Occipital lobe (tissue), 1 donor: ENCODE measurements at regions not wholly inside any gene's neighbourhood (a gene's known extent, or its start where the extent isn't known, plus 50 kb on each side); places are given as distances from the start of the nearest gene placed in this dataset.

ENCODE experiments used
- DNase-seq: peaks from one replicate; lab custom pipeline; 2025; lab: John Stamatoyannopoulos, UW

DNA sequence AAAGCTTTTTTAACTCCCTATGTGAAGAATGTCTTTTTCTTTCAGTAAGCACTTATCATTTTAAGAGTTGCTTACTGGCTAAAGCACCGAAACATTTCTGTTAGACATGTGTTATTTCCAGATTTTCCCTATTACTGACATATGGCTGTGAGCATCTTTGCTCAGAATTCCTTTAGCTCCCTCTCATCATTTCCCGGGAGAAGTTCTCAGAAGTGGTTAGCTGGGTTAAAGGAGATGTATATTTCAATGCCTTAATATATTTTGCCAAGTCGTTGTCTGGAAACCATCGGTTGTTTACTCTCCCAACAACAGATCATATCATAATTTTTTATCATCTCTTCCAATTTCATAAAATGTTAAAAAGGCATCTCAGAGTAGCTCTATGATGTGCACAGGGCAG, 396.5 kb downstream of the OCA2 start:
- DNase-seq = no peak

DNA sequence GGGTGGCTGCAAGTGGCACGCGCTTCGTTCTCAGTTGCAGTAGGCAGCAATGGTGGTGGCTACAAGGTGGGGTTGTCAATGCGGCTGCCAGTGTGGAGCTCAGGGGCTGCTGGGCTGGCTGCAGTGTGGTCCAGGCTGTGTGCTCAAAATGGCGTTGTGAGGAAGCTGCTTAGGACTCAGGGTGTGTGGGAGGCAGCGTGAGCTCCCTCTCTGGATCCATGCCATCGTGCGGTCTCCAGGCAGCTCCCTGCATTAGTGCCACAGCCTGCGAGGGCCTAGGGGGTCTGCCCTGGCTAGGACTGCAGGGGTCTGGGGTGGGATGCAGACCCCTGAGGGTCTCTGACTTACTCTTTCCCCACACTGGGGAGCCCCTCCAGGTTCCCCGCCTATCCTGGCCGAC, 397.2 kb downstream of the OCA2 start:
- DNase-seq = peak; percentile 58

DNA sequence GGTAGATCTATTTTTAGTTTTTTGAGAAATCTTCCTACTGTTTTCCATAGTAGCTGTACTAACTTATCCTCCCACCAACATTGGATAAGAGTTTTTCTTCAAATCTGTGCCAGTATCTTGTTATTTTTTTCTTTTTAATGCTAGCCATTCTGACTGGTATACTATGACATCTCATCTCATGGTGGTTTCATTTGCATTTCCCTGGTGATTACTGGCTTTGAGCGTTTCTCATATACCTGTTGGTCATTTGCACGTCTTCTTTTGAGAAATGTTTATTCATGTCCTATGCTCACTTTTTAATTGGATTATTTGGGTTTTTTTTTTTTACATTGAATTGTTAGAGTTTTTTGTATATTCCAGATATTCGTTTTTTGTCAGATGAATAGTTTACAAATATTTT, 398.1 kb downstream of the OCA2 start:
- DNase-seq = no peak

DNA sequence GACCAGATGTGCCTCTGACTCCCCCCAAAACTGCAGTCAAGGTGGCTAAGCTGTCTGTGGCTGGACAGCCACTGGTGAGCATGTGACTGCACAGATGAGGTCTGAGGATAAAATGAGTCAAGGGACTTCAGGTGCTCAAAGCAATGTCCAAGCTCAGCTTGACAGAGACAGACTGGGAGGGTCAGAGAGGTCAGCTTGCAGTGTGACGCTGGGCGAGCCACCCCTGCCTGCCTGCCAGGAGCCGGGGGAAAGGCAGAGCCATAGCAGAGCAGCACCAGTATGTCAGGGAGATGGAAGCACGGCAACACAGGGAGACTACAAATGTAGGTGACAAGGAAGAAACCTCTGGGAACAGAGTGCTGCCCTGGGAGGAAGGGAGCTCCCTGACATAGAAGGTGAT, 399.4 kb downstream of the OCA2 start:
- DNase-seq = no peak

DNA sequence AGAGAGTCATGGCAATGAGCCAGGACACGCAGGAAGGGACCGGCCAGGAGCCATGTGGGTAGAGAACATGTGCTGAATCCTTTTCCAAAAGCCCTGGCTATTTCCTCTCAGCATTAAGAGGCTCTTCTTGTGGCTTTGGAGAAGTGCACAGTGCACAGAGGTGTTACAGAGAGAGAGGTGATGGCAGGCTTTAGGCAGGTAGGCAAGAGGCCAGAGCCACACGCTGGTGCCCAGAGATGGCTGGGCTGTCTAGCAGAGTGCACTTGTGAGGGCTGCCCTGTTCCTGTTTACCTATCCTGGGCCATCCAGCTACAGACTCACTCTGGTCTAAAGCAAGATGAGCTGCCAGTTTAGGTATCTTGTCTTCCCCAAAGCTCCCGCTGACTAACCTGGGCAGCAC, 402.6 kb downstream of the OCA2 start:
- DNase-seq = no peak

DNA sequence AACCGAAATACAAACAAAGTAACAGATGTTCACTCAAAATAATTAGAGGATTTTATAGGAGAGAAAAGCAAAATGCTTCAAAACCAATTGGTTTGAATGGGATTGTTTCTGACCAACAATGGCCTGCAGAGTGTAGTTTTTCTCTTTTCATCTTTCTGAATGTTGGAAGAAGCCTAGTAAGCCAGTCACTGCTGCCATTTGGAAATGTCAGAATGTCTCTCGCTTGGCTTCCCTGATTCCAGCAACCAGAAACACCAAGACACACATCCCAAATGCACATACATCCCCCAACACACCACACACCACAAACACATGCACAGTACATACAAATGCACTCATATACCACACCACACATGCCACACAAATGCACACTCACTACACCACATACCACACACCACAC, 403.4 kb downstream of the OCA2 start:
- DNase-seq = no peak

DNA sequence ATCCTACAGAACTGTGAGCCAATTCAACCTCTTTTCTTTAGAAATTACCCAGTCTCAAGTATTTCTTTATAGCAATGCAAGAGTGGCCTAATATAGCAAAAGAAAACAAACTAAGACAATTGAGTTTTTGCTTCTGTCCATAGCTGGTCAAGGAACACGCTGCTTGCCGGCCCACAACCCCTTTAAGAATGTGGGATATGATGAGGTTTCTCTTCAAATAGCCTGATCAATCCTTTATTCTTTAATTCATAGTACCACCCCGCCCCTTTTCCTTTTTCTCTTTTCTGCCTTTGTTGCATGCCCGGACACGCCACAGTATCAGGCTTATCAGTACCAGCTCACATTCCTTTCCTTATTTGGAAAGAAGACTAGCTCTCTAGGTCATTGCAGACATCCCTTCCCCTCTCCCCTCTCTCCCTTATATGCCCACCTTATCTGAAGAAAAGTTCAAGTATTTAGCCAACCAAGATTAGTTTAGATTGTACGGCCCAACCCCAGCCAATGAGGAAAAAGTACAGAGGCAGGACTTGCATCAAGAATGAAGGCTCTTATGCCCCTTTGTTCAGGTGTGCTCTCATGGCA, 404.5 kb downstream of the OCA2 start:
- no peak for DNase-seq

DNA sequence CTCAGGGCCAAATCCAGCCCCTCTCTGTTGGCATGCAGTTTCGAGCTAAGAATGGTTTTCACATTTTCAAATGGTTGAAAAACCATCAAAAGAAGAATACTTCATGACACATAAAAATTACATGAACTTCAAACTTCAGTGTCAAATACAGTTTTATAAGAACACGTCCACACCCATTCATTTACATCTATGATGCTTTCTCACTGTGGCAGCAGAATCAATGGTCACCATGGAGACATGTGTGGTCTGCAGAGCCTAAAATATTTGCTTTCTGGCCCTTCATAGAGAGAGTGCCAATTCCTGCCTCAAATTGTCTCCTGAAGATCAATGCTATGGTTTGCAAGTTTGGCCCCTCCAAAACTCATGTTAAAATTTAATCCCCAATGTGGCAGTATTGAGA, 405.8 kb downstream of the OCA2 start:
- no peak for DNase-seq

DNA sequence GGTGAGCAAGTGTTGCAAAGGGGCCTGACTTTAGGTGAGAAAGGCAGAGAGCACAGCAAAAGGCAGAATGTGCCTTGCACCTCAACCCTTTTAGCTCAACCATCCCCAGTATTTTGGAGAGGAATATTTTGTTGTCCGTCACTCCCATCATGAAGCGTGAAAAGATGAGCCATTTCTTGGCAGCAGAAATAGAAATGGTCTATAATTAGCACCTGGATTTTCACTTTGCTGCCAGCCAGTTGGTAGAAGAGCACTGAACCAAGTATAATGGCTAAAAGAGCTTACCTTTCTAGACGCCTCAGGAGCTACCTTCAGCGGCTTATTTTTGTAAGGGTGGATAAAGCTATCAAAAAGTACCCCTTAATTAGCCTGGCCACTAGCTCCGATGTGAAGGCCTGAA, 406.7 kb downstream of the OCA2 start:
- DNase-seq = no peak

DNA sequence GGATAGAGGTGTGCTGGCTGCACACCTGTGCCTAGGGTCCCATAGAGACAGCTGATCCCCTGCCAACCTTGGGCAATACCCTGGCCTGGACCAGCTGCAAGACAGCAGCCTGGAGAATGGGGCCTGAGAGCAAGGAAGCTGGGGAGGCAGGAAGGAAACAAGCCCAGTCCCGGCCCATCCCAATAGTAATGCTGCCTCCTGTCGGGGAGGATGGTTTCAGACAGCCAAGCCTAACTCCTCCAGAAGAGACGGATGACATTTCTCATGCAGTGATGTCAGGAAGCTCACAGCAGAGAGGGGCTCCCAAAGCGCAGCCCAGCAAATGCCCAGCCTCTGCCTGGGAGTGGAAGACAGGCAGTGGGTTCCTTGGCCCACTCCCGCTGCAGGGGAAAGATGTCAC, 408.8 kb downstream of the OCA2 start:
- DNase-seq = no peak

DNA sequence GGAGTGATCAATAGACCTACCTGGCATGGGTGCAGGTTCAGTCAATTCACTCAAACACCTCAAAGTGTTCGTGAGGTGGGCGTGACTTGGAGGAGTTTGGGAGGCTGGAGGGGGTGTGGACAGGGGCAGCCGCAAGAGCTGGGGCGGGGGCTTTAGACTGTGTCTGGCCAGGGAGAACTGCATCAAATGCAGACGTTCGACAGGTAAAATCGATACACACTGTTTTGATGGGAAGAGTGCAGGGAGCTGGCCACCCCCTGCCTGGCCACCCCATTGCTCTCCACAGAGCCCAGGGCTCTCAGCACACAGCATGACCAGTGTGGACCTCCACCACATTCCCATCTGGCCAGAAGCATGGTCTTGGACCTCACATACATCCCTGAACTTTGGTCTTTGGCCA, 412.1 kb downstream of the OCA2 start:
- no peak for DNase-seq

DNA sequence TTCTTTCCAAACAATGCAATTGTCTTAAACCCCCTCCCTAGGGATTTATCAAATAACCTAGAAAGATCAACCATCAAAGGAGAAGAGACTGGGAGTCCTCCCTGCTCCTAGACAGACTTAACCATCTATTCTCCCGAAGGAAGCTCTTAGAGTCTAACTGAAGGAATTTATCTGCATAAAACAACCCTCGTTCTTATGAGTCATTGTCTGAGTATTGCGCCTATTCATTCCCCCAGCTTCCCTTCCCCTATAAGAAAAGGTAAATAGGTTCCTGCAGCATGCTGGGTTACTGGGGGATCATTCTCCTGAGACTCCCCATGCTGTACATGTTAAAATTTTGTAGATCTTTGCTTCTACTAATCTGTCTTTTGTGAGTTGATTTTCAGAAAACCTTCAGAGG, 412.7 kb downstream of the OCA2 start:
- no peak for DNase-seq

DNA sequence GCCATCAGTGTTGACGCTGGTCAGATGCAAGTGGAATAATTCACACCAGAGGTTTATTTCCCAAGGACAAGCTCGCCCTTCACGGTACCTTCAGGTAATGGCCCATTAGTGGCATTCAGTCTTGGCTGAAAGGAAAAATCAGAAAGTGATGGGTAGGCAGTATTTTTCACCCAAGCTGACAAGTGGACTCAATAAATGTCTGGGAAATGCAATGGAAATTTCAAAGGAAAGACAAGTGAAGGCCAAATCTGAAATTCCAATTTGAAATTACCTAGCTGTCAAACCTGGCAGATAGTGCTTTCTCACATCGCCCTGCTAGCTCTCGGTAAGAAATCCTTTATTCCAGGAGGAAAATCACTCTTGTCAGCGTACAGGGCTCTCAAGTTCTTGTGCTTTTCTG, 413.5 kb downstream of the OCA2 start:
- no peak for DNase-seq

DNA sequence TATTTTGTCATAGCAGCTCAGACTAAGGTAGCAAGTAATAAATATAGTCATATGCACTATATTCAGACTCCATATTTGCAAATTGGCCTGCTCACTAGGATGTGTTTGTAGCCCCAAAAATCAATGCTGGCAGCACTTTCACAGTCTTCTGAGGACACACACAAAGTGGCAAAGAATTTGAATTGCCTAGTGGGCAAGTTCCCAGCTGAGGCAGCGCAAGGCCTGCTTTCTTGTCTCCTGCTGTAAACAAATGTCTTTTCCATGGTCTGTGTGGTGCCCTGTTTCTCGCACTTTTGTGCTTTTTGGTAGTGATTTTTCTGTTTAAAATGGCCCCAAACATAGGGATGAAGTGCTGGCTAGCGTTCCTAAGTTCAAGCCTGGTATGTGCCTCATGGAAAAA, 416.0 kb downstream of the OCA2 start:
- DNase-seq = no peak

DNA sequence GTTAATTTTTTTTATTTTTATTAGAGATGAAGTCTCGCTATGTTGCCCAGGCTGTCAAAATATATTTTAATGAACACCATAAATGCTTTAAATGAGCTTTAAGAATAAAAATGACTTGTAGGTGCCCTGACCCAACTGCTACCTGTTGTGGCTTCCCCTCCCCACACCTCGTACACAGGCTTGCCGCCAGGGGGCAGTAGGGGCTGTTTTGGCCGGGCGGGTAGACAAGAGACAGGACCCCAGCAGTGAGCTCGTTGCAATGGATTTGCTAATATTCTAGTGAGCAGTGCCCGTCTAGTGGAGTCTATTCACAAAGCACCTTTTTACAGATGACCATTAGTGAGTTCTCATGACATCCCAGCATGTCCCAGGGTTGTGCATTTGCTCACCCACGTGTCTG, 418.1 kb downstream of the OCA2 start:
- DNase-seq = no peak

DNA sequence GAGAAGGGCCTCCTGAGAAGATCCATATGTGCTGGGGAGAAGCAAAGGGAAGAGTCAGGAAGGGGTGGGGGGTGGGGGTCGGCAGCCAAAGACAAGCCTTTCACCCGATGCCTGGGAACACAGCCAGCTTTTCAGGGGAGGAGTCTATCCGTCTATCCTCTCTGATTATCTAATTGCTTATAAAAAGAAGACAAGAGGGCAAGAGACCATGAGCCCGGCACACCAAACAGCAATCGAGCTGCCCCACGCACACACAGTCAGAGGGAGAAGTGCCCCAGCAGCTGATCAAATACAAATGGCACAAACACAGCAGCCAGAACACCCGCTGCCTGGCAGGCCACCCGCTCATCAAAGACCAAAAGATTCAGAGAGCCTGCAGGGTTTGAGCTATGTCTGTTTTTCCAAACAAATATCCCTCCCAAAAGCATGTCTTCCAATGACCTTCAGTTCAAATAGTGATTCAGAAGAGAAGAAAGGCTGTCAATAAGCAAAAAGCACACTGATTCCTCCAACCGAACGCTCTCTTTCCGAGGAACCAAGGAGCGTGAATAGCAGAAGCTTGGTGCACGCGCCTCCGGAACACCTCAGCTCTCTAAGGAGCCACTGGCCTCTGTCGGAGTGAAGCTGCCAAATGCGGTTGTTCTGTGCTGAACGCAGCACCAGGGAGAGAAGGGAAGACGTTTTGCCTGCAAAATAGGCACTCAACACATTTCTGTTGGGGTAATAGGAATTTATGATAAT, 419.2 kb downstream of the OCA2 start:
- DNase-seq = no peak

DNA sequence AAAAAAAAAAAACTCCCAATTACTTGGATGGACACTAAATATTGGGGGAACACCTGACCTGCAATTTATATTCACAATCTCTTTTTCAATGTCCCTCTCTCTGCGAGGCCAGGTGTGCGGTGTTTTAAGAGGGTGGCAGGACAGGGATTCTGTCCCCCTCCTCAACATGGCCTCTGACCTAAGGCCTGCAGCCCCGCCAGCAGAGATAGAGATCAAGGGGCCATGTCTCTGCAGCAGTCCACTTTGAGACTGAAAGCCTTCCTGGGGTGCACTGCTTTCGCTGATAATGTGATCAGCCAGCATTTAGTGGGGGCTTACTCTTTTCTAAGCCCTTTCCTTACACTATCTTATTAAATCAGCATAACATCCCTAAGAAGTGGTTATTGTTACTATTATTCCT, 419.9 kb downstream of the OCA2 start:
- no peak for DNase-seq

DNA sequence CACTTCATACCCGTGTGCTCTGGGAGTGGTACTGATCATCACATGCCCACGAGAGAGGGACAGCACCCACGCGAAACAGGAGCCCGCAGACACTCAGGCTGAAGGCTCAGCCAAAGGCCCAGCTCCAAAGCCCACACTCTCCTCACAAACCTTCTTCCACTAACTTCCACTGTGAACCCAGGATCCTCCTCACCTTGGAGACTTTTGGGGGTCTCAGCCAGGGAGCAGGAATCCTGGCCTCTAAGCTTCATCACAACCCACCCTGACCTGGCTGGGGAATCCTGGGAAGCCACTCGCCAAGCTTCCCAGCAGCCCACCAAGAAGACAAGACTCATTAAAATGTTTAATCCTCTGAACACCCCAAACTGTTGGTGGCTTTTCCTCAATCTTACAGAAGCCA, 421.2 kb downstream of the OCA2 start:
- no peak for DNase-seq

DNA sequence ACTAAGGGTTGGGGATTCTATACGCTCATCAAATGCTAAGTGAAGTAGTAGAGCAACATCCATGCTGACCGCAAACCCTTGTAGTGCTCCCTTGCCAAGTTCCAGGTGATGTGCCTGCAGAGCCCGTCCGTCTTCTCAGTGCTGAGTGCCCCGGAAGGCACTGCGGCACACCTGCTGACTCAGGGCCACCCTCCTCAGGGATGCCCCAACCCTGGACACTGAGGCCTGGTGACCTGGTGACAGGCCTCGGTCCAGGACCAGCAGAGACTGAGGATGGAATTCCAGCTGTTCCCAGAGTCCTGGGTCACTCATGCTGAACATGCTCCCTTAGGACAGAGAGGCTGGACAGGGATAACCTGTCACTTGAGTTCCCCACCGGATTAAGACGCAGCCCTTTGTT, 422.5 kb downstream of the OCA2 start:
- DNase-seq = no peak

DNA sequence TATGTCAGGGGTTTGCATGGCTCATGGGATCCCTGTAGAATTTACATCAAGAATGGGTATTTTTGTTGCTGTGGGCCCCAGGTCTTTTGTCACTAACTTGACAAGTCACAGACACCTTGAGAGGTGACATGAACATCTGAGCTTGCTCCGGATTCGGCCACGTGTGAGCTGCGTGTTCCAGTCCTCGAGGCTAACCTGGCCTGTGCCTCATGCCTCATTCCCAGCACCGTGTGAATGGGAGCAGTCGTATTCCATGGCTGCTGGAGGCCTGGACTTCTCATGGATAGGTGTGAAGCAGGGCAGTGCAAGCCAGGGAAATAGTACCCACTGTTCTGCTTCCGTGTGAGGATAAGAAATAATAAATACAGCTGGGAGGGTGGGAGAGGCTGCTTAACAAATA, 423.5 kb downstream of the OCA2 start:
- no peak for DNase-seq

DNA sequence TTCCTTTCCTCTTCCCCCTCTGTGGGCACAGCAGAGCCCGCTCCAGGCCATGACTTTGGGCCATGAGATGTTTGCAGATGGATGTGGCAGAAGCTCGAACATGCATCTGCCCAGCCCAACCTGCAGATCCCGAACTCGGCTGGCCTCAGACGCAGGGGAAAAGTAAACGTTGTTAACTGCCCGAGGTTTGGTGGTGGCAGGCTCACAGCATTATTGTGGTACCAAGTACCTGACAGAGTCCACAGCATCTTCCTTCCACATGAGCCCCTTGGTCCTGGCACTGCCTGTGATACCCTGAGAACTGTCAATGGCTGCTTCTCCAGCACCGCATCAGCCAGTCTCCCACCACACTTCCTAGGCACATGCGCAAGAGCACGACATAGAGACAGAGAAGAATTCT, 424.3 kb downstream of the OCA2 start:
- DNase-seq = no peak

DNA sequence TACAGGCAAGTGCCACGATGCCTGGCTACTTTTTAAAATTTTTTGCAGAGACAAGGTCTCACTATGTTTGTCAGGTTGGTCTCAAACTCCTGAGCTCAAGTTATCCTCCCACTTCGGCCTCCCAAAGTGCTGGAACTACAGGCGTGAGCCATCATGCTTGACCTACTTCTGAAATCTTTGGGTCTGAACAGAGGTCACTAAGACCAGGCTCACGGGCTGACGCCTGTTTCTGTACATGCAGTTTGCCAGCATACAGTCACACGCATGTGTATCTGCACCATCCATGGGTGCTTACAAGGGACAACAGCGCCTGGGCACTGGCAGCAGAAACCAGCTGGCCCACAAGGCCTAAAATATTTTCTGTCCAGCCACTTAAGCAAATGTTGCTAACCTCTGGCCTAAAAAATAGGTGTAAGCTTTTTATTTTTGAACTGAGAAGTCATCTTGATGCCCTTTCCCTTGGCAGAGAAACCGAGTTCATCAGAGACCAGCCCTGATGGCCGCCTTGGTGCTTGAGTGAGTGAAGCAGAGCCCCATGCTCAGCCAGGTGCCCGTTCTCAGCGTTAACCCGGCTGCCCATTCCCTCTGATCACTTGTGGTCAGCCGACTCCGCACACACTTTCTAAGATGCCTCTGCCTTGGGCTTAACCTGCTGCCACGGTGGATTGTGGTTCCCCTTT, 425.2 kb downstream of the OCA2 start:
- DNase-seq = no peak

DNA sequence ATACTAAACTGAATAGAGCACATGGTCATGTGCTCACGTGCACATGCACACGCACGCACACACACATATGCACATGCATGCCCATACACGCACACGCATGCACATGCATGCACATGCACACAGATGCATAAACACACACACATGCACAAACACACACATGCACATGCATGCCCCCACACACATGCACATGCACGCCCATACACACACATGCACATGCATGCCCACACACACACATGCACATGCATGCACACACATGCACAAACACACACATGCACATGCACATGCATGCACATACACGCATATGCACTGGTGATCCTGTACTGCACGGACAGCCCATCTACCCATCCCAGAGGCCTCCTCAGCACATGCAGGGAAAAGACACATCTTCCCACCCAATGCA, 426.6 kb downstream of the OCA2 start:
- DNase-seq = no peak
